ENCODE measurements at regions not wholly inside any gene's neighbourhood (a gene's known extent, or its start where the extent isn't known, plus 50 kb on each side); places are given as distances from the start of the nearest gene placed in this dataset.
"Not testable (repeated sequence)": the region's sequence is repeated elsewhere in the genome, so short reads cannot be mapped to it uniquely, and the experiment has no call there.

DNA sequence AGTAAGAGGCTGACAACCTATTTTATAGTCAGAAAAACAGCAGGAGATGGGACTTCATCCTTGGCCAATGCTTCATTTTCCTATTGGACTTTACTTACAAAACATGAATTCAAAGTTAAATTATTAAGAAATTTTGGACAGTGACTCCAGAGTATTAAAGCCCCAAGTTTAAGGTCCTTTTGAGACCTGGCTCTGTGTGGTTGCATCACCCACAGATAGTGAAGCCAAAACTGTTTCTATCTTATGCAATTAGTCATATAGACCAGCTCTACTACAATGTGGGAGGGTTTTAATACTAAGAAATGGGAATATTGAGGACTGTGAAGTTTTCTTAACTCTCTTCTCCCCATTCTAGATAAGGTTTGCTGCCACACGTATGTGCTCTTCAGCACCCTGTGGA lies 196.7 kb upstream of the AR start:
- no peak overlapping the region for H3K27ac ChIP-seq (ENCODE audit: low read length)

DNA sequence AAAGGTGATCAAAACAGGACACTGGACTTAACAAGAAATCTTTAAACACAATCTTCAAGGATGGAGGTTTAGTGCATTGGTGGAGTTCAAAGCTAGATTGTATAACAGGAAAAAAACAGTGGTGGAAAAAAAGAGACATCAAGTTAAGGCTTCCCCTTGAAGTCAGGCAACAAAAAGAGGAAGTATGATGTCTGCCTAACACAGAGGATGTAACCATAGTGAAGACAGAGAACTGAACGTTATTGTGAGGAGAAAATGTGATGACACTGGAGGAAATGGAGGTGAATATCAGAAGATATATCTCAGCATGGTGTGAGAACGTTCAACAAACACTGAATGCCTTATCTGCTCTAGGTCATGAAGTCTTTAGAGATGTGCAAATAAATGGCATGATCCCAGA lies 192.4 kb upstream of the AR start:
- Histone ChIP-seq H3K9me3 (ENCODE audit: control insufficient read depth, low read depth, low read length) (peaks cover 7% of the 10 kb centered on the region), H3K4me1 (ENCODE audit: control insufficient read depth, low read depth, low read length) (no peaks in the 10 kb centered on the region), H3K27me3 (ENCODE audit: control insufficient read depth, insufficient read depth, low read length) (no peaks in the 10 kb centered on the region), H3K36me3 (ENCODE audit: control insufficient read depth, low read depth, low read length) (no peaks in the 10 kb centered on the region), H3K4me3 (ENCODE audit: low read length) (no peak overlapping the region), H3K27ac (ENCODE audit: low read length) (no peak overlapping the region), H3K9ac (ENCODE audit: low read length) (no peak overlapping the region)

More for the DNA sequence above, 196.7 kb upstream of the AR start:
- Histone ChIP-seq H3K4me1 (ENCODE audit: control insufficient read depth, low read depth, low read length) (no peaks in the 10 kb centered on the region), H3K27me3 (ENCODE audit: control insufficient read depth, insufficient read depth, low read length) (no peaks in the 10 kb centered on the region), H3K4me3 (ENCODE audit: low read length) (no peak overlapping the region), H3K36me3 (ENCODE audit: control insufficient read depth, low read depth, low read length) (no peaks in the 10 kb centered on the region), H3K9ac (ENCODE audit: low read length) (no peak overlapping the region), H3K9me3 (ENCODE audit: control insufficient read depth, low read depth, low read length) (peaks cover 25% of the 10 kb centered on the region)

DNA sequence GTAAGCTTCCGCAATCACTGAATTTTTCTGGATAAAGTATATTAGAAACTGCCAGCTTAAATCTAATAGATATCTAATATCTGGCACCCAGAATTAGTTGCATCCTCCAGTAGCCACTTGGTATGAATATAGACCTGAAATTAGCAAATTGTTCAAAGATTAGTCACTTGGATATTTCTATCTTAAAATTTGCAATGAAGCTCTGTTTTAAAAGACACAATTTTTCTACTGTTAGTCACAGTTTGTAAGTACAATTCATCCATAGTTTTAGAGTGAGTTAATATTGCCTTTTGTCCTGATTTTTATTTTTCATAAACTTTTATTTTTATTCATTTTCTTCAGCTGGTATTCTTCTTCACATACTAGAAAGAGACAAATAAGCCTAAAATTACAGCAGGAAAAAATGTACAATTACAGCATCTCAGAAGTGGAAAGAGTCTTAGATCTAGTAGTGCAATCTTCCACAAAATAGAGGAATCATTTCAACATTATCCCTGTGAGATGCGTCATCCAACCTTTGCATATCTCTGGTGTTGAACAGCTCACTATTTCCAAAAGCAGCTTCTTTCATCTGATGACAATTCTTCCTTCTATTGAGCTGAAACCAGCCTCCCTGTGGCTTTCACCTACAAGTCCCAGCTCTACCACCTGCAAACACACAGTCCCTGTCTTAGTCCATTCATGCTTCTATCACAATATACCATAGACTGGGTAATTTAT lies 190.0 kb upstream of the AR start:
- Histone ChIP-seq H3K27me3 (ENCODE audit: control insufficient read depth, insufficient read depth, low read length) (no peaks in the 10 kb centered on the region), H3K36me3 (ENCODE audit: control insufficient read depth, low read depth, low read length) (no peaks in the 10 kb centered on the region), H3K4me3 (ENCODE audit: low read length) (no peak overlapping the region), H3K9me3 (ENCODE audit: control insufficient read depth, low read depth, low read length) (peaks cover 5% of the 10 kb centered on the region), H3K4me1 (ENCODE audit: control insufficient read depth, low read depth, low read length) (no peaks in the 10 kb centered on the region), H3K27ac (ENCODE audit: low read length) (no peak overlapping the region), H3K9ac (ENCODE audit: low read length) (no peak overlapping the region)

DNA sequence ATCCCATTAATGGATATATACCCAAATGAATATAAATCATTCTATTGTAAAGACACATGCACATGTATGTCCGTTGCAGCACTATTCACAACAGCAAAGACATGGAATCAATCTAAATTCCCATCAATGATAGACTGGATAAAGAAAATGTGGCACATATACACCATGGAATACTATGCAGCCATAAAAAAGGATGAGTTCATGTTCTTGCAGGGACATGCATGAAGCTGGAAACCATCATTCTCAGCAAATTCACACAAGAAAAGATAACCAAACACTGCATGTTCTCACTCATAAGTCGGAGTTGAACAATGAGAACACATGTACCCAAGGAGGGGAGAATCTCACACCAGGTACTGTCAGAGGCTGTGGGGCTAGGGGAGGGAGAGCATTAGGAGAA lies 182.6 kb upstream of the AR start:
- peaks cover 22% of the 10 kb centered on the region for H3K9me3 ChIP-seq (ENCODE audit: control insufficient read depth, low read depth, low read length)
- H3K36me3 ChIP-seq (ENCODE audit: control insufficient read depth, low read depth, low read length); H3K9ac ChIP-seq (ENCODE audit: low read length); H3K27ac ChIP-seq (ENCODE audit: low read length); H3K27me3 ChIP-seq (ENCODE audit: control insufficient read depth, insufficient read depth, low read length); H3K4me1 ChIP-seq (ENCODE audit: control insufficient read depth, low read depth, low read length); H3K4me3 ChIP-seq (ENCODE audit: low read length): not testable (repeated sequence)

DNA sequence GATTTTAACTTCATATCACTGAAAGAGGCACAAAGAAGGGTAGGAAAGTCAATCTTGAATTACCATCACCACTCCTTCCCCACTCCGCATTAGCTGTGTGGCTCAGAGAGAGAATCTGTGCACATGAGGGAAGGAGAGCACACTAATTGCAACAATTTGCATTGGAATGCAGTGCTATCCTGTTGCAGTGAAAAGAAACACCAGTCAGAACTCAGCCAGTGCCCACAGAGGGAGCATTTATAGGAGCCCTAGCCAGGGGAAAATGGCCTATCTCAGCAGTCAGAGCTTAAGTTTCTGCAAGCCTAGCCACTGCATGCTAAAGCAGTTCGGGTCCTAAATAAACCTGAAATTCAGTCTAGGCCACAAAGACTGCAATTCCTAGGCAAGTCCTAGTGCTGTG lies 159.4 kb upstream of the AR start:
- no peaks in the 10 kb centered on the region for H3K36me3 ChIP-seq (ENCODE audit: control insufficient read depth, low read depth, low read length)
- H3K4me1 ChIP-seq (ENCODE audit: control insufficient read depth, low read depth, low read length), result no peaks in the 10 kb centered on the region
- no peak overlapping the region for H3K9ac ChIP-seq (ENCODE audit: low read length)
- no peak overlapping the region for H3K27ac ChIP-seq (ENCODE audit: low read length)
- no peak overlapping the region for H3K4me3 ChIP-seq (ENCODE audit: low read length)
- H3K9me3 ChIP-seq (ENCODE audit: control insufficient read depth, low read depth, low read length), result peaks cover 8% of the 10 kb centered on the region
- H3K27me3 ChIP-seq (ENCODE audit: control insufficient read depth, insufficient read depth, low read length), result no peaks in the 10 kb centered on the region

DNA sequence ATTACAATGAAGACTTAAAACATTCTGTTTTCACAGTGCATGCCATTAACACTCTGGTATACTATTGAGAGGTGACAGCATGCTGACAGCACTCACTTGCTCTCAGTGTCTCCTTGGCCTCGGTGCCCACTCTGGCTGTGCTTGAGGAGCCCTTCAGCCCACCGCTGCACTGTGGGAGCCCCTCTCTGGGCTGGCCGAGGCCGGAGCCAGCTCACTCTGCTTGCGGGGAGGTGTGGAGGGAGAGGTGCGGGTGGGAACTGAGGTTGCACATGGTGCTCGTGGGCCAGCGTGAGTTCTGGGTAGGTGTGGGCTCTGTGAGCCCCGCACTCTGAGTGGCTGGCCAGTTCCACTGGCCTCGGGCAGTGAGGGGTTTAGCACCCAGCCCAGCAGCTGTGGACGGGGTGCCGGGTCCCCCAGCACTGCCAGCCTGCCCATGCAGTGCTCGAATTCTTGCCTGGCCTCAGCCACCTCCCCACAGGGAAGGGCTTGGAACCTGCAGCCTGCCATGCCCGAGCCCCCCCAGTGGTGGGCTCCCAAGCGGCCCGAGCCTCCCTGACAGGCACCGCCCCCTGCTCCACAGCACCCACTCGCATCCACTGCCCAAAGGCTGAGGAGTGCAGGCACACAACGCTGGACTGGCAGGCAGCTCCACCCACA lies 135.3 kb upstream of the AR start:
- Histone ChIP-seq H3K27ac (ENCODE audit: low read length) (no peak overlapping the region), H3K36me3 (ENCODE audit: control insufficient read depth, low read depth, low read length) (no peaks in the 10 kb centered on the region), H3K4me1 (ENCODE audit: control insufficient read depth, low read depth, low read length) (no peaks in the 10 kb centered on the region), H3K9ac (ENCODE audit: low read length) (no peak overlapping the region), H3K4me3 (ENCODE audit: low read length) (no peak overlapping the region), H3K9me3 (ENCODE audit: control insufficient read depth, low read depth, low read length) (peaks cover 38% of the 10 kb centered on the region), H3K27me3 (ENCODE audit: control insufficient read depth, insufficient read depth, low read length) (no peaks in the 10 kb centered on the region)

DNA sequence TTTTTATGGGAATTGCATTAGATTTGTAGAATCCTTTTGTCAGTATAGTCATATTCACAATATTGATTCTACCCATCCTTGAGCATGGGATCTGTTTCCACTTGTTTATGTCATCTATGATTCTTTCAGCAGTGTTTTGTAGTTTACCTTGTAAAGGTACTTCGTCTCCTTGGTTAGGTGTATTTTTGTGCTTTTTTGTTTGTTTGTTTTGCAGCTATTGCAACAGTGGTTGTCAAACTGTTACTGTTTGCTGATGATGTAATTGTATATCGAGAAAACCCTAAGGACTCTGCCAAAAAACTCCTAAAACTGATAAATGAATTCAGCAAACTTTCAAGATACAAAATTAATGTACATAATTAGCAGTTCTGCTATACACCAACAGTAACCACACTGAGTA lies 127.9 kb upstream of the AR start:
- Histone ChIP-seq H3K36me3 (ENCODE audit: control insufficient read depth, low read depth, low read length) (no peaks in the 10 kb centered on the region), H3K9me3 (ENCODE audit: control insufficient read depth, low read depth, low read length) (peaks cover 29% of the 10 kb centered on the region), H3K27ac (ENCODE audit: low read length) (no peak overlapping the region), H3K9ac (ENCODE audit: low read length) (no peak overlapping the region), H3K4me3 (ENCODE audit: low read length) (peak overlapping the region; percentile 9), H3K27me3 (ENCODE audit: control insufficient read depth, insufficient read depth, low read length) (no peaks in the 10 kb centered on the region), H3K4me1 (ENCODE audit: control insufficient read depth, low read depth, low read length) (no peaks in the 10 kb centered on the region)

DNA sequence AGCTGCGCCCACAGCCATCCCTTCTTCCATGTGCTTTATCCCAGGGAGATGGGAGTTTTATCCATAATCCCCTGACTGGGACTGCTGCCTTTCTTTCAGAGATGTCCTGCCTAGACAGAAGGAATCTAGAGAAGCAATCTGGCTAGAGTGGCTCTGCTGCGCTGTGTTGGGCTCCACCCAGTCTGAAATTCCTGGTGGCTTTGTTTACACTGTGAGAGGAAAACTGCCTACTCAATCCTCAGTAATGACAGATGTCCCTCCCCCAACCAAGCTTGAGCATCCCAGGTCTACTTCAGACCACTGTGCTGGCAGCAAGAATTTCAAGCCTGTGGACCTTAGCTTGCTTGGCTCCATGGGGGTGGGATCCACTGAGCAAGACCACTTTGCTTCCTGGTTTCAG lies 116.9 kb upstream of the AR start:
- Histone ChIP-seq H3K9ac (ENCODE audit: low read length) (no peak overlapping the region), H3K27ac (ENCODE audit: low read length) (no peak overlapping the region), H3K27me3 (ENCODE audit: control insufficient read depth, insufficient read depth, low read length) (no peaks in the 10 kb centered on the region), H3K36me3 (ENCODE audit: control insufficient read depth, low read depth, low read length) (no peaks in the 10 kb centered on the region), H3K4me1 (ENCODE audit: control insufficient read depth, low read depth, low read length) (no peaks in the 10 kb centered on the region), H3K9me3 (ENCODE audit: control insufficient read depth, low read depth, low read length) (peaks cover 25% of the 10 kb centered on the region), H3K4me3 (ENCODE audit: low read length) (no peak overlapping the region)

DNA sequence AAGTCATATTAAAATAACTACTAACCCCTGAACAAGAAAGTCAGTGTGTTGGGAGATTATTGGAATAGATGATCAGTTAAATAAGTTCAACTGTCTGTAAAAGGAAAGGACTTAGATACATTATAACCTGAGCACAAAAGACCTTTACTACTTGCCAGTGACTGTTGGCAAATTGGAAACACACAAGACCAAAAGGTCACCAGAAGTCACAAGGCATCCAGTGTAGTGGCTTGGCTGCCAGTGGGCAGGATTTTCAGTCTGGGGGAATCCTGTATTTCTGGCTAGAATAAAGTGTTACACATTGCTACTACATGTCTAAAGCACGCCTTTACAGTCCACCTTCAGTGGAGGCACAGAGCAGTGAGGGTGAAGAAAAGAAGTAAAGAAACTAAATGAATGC lies 108.3 kb upstream of the AR start:
- Histone ChIP-seq H3K27me3 (ENCODE audit: control insufficient read depth, insufficient read depth, low read length) (no peaks in the 10 kb centered on the region), H3K4me3 (ENCODE audit: low read length) (no peak overlapping the region), H3K4me1 (ENCODE audit: control insufficient read depth, low read depth, low read length) (no peaks in the 10 kb centered on the region), H3K27ac (ENCODE audit: low read length) (no peak overlapping the region), H3K36me3 (ENCODE audit: control insufficient read depth, low read depth, low read length) (no peaks in the 10 kb centered on the region), H3K9me3 (ENCODE audit: control insufficient read depth, low read depth, low read length) (peaks cover 11% of the 10 kb centered on the region), H3K9ac (ENCODE audit: low read length) (no peak overlapping the region)

DNA sequence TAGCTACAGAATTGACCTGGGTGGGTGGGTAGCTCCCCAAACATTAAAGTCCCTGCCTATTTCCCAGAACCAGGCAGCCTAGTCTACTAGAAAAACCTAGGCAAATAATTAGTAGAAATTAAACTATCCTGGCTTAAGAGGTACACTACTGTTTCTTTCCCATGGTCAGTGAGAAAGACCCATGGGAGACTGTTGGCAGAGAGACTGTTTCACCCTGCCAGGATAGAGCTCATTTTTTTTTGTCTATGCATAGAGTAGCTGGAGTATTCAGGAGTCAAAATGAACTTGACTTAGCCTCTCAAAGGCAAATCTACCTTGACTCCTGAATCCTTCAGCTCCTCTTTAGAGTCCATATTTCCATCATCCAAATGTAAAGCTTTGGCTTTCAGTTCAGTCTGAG lies 107.0 kb upstream of the AR start:
- Histone ChIP-seq H3K4me1 (ENCODE audit: control insufficient read depth, low read depth, low read length) (no peaks in the 10 kb centered on the region), H3K9me3 (ENCODE audit: control insufficient read depth, low read depth, low read length) (peaks cover 16% of the 10 kb centered on the region), H3K36me3 (ENCODE audit: control insufficient read depth, low read depth, low read length) (no peaks in the 10 kb centered on the region), H3K9ac (ENCODE audit: low read length) (no peak overlapping the region), H3K27me3 (ENCODE audit: control insufficient read depth, insufficient read depth, low read length) (no peaks in the 10 kb centered on the region), H3K4me3 (ENCODE audit: low read length) (no peak overlapping the region), H3K27ac (ENCODE audit: low read length) (no peak overlapping the region)

DNA sequence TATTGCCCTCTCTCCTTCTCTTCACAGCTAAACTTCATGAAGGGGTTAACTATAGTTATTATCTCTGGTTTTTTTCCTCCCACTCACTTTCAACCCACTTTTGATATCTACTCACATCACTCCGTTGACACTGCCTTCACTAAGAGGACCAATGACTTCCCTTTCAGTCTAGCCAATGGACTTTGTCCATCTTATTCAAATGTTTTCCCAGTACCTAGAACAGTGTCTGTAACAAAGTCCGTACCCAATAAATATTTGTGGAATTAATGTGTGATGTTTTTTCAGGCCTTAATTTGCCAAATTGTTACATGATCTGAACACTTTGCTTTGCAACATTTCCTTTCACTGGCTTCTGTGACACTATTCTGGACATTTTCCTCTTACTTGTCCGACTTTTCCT lies 106.0 kb upstream of the AR start:
- Histone ChIP-seq H3K4me3 (ENCODE audit: low read length) (no peak overlapping the region), H3K27ac (ENCODE audit: low read length) (no peak overlapping the region), H3K9me3 (ENCODE audit: control insufficient read depth, low read depth, low read length) (peaks cover 13% of the 10 kb centered on the region), H3K36me3 (ENCODE audit: control insufficient read depth, low read depth, low read length) (no peaks in the 10 kb centered on the region), H3K9ac (ENCODE audit: low read length) (no peak overlapping the region), H3K4me1 (ENCODE audit: control insufficient read depth, low read depth, low read length) (no peaks in the 10 kb centered on the region), H3K27me3 (ENCODE audit: control insufficient read depth, insufficient read depth, low read length) (no peaks in the 10 kb centered on the region)

DNA sequence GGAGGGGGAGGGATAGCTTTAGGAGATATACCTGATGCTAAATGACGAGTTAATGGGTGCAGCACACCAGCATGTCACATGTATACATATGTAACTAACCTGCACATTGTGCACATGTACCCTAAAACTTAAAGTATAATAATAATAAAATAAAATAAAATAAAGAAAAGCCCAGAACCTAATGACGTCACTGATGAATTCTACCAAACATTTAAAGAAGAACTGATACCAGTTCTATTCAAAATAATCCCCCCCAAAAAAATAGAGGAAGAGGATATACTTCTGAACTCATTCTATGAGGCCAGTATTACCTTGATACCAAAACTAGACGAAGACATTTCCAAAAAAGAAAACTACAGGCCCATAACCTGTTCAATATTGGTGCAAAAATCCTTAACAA lies 68.6 kb upstream of the AR start:
- not testable (repeated sequence) for H3K27ac ChIP-seq (ENCODE audit: low read length); H3K9ac ChIP-seq (ENCODE audit: low read length); H3K4me1 ChIP-seq (ENCODE audit: control insufficient read depth, low read depth, low read length); H3K27me3 ChIP-seq (ENCODE audit: control insufficient read depth, insufficient read depth, low read length); H3K4me3 ChIP-seq (ENCODE audit: low read length); H3K36me3 ChIP-seq (ENCODE audit: control insufficient read depth, low read depth, low read length)
- peaks cover 21% of the 10 kb centered on the region for H3K9me3 ChIP-seq (ENCODE audit: control insufficient read depth, low read depth, low read length)

Data from iPS-18a (cell line).